ENCODE measurements at regions not wholly inside any gene's neighbourhood (a gene's known extent, or its start where the extent isn't known, plus 50 kb on each side); places are given as distances from the start of the nearest gene placed in this dataset.

- in situ Hi-C loops (cut with HindIII; ENCODE audit: low sequenced_read_pairs) = no loop called here
- TF ChIP-seq CTCF (IDR thresholded peaks at IDR 0.05; ENCODE audit: low read depth, low read length, missing control alignments) = no peak
- DNase-seq (ENCODE audit: low read depth) = no peak
- no peak overlapping the region for H3K4me3 ChIP-seq (ENCODE audit: low read depth, low read length)
These were observed 576.2 kb upstream of the CT83 start for GRCh38 chrX:117038918-117039440.

DNA sequence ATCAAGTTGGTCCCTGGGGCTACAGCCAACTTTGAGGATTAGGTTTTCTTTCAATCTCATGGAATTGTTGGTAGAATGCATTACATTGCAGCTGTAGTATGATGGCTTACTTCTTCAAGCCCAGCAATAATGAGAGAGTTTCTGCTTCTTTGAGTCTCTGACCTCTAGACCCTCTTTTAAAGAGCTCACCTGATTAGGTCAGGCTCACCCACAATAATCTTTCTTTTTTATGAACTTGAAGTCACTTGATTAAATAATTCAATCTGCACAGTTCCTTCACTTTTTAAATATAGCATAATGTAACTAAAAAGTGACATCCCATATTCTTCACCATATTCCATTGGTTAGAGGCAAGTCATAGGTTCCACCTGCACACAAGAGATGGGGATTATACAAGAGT lies 547.5 kb upstream of the CT83 start:
- TF ChIP-seq CTCF (IDR thresholded peaks at IDR 0.05; ENCODE audit: low read depth, low read length, missing control alignments) = no peak
- in situ Hi-C loops (cut with HindIII; ENCODE audit: low sequenced_read_pairs) = no loop called here
- no peak overlapping the region for H3K4me3 ChIP-seq (ENCODE audit: low read depth, low read length)
- no peak for DNase-seq (ENCODE audit: low read depth)

DNA sequence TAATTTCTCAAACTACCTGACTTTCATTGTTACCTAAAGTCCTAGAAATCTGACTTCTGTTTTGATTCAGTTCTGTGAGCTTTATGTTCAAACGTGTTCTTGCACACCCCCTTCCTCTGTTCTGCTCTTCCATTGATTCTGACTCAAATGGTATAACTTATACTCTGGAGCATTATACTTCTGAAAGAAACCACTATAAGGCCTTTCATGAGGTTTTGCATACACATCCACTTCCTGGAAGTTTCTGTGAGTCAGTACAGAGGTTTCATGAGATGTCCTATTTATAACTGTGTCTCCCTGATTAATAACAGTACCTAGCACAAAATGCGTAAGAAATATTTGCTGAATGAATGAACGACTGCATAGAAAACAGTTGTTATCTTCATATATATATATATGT lies 540.2 kb upstream of the CT83 start:
- TF ChIP-seq CTCF (IDR thresholded peaks at IDR 0.05; ENCODE audit: low read depth, low read length, missing control alignments) = no peak
- DNase-seq (ENCODE audit: low read depth) = no peak
- in situ Hi-C loops (cut with HindIII; ENCODE audit: low sequenced_read_pairs) = no loop called here
- H3K4me3 ChIP-seq (ENCODE audit: low read depth, low read length) = no peak overlapping the region

DNA sequence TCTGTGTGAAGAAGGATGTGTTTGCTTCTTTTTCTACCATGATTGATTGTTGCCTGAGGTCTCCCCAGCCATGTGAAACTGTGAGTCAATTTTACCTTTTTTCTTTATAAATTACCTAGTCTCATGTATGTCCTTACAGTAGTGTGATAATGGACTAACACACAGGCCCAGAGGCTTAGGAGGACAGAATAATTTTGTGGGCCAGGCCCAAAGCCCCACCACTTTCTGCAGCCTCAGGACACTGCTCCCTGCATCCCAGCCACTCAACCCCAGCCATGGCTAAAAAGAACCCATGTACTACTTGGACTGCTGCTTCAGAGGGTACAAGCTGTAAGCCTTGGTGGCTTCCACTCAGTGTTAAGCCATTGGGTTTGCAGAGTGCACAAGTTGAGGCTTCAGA lies 512.7 kb upstream of the CT83 start:
- TF ChIP-seq CTCF (IDR thresholded peaks at IDR 0.05; ENCODE audit: low read depth, low read length, missing control alignments) = no peak
- in situ Hi-C loops (cut with HindIII; ENCODE audit: low sequenced_read_pairs) = no loop called here
- no peak for DNase-seq (ENCODE audit: low read depth)
- H3K4me3 ChIP-seq (ENCODE audit: low read depth, low read length) = no peak overlapping the region

GRCh38 chrX:116972362-116972761 lies 509.6 kb upstream of the CT83 start:
- no peak for TF ChIP-seq CTCF (IDR thresholded peaks at IDR 0.05; ENCODE audit: low read depth, low read length, missing control alignments)
- no peak for DNase-seq (ENCODE audit: low read depth)
- in situ Hi-C loops (cut with HindIII; ENCODE audit: low sequenced_read_pairs) = no loop called here
- H3K4me3 ChIP-seq (ENCODE audit: low read depth, low read length) = no peak overlapping the region

DNA sequence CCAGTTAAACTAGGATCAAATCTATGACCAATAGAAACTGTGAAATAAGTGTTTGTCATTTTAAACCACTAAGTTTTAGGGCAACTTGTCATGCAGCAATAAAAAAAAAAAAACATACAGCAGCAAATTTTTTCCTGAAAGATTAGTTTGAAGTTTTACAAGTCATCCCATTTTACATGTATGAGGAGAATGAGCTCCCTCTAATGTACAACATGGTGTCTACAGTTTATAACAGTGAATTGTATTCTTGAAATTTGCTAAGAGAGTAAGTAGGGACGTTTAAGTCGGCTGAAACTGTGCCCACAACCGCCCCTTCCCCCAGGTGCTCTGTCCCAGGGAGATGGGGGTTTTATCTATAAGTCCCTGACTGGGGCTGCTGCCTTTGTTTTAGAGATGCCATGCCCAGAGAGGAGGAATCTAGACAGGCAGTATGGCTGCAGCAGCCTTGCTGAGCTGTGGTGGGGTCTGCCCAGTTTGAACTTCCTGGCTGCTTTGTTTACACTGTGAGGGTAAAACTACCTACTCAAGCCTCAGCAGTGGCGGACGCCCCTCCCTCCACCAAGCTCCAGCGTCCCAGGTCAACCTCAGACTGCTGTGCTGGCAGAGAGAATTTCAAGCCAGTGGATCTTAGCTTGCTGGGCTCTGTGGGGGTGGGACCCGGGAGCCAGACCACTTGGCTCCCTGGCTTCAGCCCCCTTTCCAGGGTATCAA lies 499.3 kb upstream of the CT83 start:
- in situ Hi-C loops (cut with HindIII; ENCODE audit: low sequenced_read_pairs) = no loop called here
- no peak for DNase-seq (ENCODE audit: low read depth)
- TF ChIP-seq CTCF (IDR thresholded peaks at IDR 0.05; ENCODE audit: low read depth, low read length, missing control alignments) = no peak

More for the DNA sequence above, 499.3 kb upstream of the CT83 start:
- no peak overlapping the region for H3K4me3 ChIP-seq (ENCODE audit: low read depth, low read length)

All from astrocyte of the cerebellum (primary cell).